DOHH2 (cell line): ENCODE measurements at regions not wholly inside any gene's neighbourhood (a gene's known extent, or its start where the extent isn't known, plus 50 kb on each side); places are given as distances from the start of the nearest gene placed in this dataset.

Experiments used
- H3F3A ChIP-seq: fragments of 200-600 bp; sonication (generic), shearing (Covaris generic); 2 replicates; pipeline ENCODE4 v1.6.0; 2016; ENCODE audit warnings: antibody characterized with exemption, mild to moderate bottlenecking; ENCODE audit not compliant: control insufficient read depth, insufficient read depth
- H3K27ac ChIP-seq: fragments of 200-600 bp; sonication (generic); 2 replicates; pipeline ENCODE4 v1.5.1; 2014; ENCODE audit warnings: low read depth, mild to moderate bottlenecking, low read length, moderate library complexity
- H3K27me3 ChIP-seq: fragments of 200-600 bp; sonication (generic); 2 replicates; pipeline ENCODE4 v1.6.1; 2014; ENCODE audit warnings: mild to moderate bottlenecking, low read length, mixed read lengths; ENCODE audit not compliant: control insufficient read depth
- H3K36me3 ChIP-seq: fragments of 200-600 bp; sonication (generic); 2 replicates; pipeline ENCODE4 v1.6.1; 2014; ENCODE audit warnings: mild to moderate bottlenecking, low read length, moderate library complexity, mixed read lengths; ENCODE audit not compliant: control insufficient read depth
- H3K4me1 ChIP-seq: fragments of 200-600 bp; sonication (generic); 2 replicates; pipeline ENCODE4 v1.6.1; 2014; ENCODE audit warnings: mild to moderate bottlenecking, low read length, mixed read lengths; ENCODE audit not compliant: control insufficient read depth
- H3K4me2 ChIP-seq: fragments of 200-600 bp; sonication (generic); 2 replicates; pipeline ENCODE4 v1.6.0; 2014; ENCODE audit warnings: mild to moderate bottlenecking, low read length, moderate library complexity
- H3K4me3 ChIP-seq: fragments of 200-600 bp; sonication (generic); 2 replicates; pipeline ENCODE4 v1.5.1; 2014; ENCODE audit warnings: mild to moderate bottlenecking, low read length, mixed read lengths
- H3K79me2 ChIP-seq: fragments of 200-600 bp; sonication (generic); 2 replicates; pipeline ENCODE4 v1.6.1; 2014; ENCODE audit warnings: mild to moderate bottlenecking, low read length, mixed read lengths; ENCODE audit not compliant: control insufficient read depth
- H3K9me2 ChIP-seq: fragments of 200-600 bp; sonication (generic); replicated peaks from 2 replicates; pipeline ENCODE4 v1.6.1; 2014; ENCODE audit warnings: mild to moderate bottlenecking, low read length, mixed read lengths; ENCODE audit not compliant: control insufficient read depth
- H3K9me3 ChIP-seq: fragments of 200-600 bp; sonication (generic); 2 replicates; pipeline ENCODE4 v1.6.1; 2014; ENCODE audit warnings: antibody characterized with exemption, low read length, mixed read lengths; ENCODE audit not compliant: control insufficient read depth, insufficient read depth
- H4K20me1 ChIP-seq: fragments of 200-600 bp; sonication (generic); 2 replicates; pipeline ENCODE4 v1.6.0; 2014; ENCODE audit warnings: low read depth, mild to moderate bottlenecking, antibody characterized with exemption, low read length, moderate library complexity; ENCODE audit not compliant: control insufficient read depth, insufficient read depth
- CTCF ChIP-seq: fragments of 200-600 bp; sonication (generic); IDR thresholded peaks from one replicate; pipeline ENCODE4 v1.5.1; 2014; ENCODE audit warnings: antibody characterized with exemption, mild to moderate bottlenecking, low read depth, low read length; ENCODE audit not compliant: poor library complexity, severe bottlenecking
- EZH2phosphoT487 ChIP-seq: fragments of 200-600 bp; sonication (generic); IDR thresholded peaks from 2 replicates; pipeline ENCODE4 v1.6.1; 2017; ENCODE audit warnings: borderline replicate concordance, mild to moderate bottlenecking, antibody characterized with exemption, low read length, moderate library complexity, mixed read lengths

DNA sequence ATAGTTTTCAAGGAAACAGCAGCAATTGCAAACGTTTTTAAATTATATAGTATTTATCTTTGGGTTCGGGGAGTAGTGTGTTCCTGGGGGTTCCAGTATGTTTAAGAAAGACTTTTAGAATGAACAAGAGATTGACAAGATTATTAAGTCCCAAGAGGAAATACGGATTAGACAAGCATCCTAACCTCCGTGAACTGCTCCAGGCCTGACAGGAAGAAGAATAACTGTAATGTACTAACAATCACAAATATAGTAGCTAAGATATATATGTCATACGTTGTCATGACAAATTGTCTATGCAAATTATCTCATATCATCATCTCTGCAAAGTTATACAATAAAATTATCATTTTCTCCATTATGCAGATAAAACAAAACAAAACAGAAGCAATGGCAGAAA is 1397.2 kb downstream of the MRPL39 start:
- Histone ChIP-seq H3K9me3 (peaks cover 4% of the 10 kb centered on the region; the same call in 1 of the 2 replicates), H3K36me3 (no peaks in the 10 kb centered on the region), H3K27me3 (no peaks in the 10 kb centered on the region), H4K20me1 (no peaks in the 10 kb centered on the region), H3K9me2 (no peaks in the 10 kb centered on the region), H3K4me1 (no peaks in the 10 kb centered on the region), H3K79me2 (no peaks in the 10 kb centered on the region), H3F3A (no peaks in the 10 kb centered on the region), H3K27ac (no peak overlapping the region), H3K4me2 (no peak overlapping the region), H3K4me3 (no peak overlapping the region)
- no peak for TF ChIP-seq EZH2phosphoT487
- no peak for TF ChIP-seq CTCF

DNA sequence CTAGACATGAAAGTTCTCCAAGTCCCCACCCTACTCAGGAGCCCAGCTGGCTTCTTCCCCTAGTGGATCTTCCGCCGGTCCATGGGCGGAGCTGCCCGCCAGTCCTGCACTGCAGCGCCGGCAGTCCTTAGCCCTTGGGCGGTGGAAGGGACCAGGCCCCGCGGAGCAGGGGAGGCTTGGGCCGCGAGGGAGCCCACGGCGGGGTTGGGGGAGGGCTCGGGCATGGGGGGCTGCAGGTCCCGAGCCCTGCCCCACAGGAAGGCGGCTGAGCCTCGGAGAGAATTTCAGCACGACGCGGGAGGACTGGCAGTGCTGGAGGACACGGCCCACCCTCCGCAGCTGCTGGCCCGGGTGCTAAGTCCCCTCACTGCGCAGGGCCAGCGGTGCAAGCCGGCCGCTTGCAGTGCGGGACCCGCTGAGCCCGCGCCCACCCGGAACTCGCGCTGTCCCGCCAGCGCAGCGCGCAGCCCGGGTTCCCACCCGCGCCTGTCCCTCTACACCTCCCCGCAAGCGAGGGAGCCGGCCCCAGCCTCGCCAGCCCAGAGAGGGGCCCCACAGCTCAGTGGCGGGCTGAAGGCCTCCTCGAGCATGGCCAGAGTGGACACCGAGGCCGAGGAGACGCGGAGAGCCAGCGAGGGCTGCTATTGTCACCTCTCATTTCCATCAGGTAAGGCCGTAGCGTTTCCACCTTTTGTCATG is 1398.6 kb downstream of the MRPL39 start:
- Histone ChIP-seq H3K4me3 (no peak overlapping the region), H3K4me2 (no peak overlapping the region), H3K9me2 (no peaks in the 10 kb centered on the region), H3K79me2 (no peaks in the 10 kb centered on the region), H3K9me3 (peaks cover 4% of the 10 kb centered on the region; the same call in 1 of the 2 replicates), H3F3A (no peaks in the 10 kb centered on the region), H4K20me1 (no peaks in the 10 kb centered on the region), H3K4me1 (no peaks in the 10 kb centered on the region), H3K27ac (no peak overlapping the region), H3K36me3 (no peaks in the 10 kb centered on the region), H3K27me3 (no peaks in the 10 kb centered on the region)
- TF ChIP-seq CTCF (no peak), EZH2phosphoT487 (no peak)

GRCh38 chr21:24205319-24205718 is 1402.0 kb downstream of the MRPL39 start:
- TF ChIP-seq CTCF = no peak
- no peak for TF ChIP-seq EZH2phosphoT487
- 0 out of 2 replicates have a peak, but pooled peaks cover 8% of the 10 kb centered on the region for H3K9me3 ChIP-seq

More at GRCh38 chr21:24205319-24205718, 1402.0 kb downstream of the MRPL39 start:
- H3F3A ChIP-seq = no peaks in the 10 kb centered on the region
- no peaks in the 10 kb centered on the region for H3K36me3 ChIP-seq
- no peak overlapping the region for H3K4me3 ChIP-seq
- no peak overlapping the region for H3K4me2 ChIP-seq
- no peak overlapping the region for H3K27ac ChIP-seq
- no peaks in the 10 kb centered on the region for H3K27me3 ChIP-seq
- no peaks in the 10 kb centered on the region for H3K9me2 ChIP-seq
- H3K4me1 ChIP-seq = no peaks in the 10 kb centered on the region
- no peaks in the 10 kb centered on the region for H4K20me1 ChIP-seq
- H3K79me2 ChIP-seq = no peaks in the 10 kb centered on the region
